Kidney epithelial cell (primary cell): ENCODE measurements at regions not wholly inside any gene's neighbourhood (a gene's known extent, or its start where the extent isn't known, plus 50 kb on each side); places are given as distances from the start of the nearest gene placed in this dataset.

Source experiments
- DNase-seq: peaks from one replicate; pipeline ENCODE4 v3.0.0-alpha.2; 2010; ENCODE audit warnings: low read depth
- H3K27me3 ChIP-seq: 2 replicates; pipeline ENCODE4 v1.6.0; 2011; ENCODE audit warnings: low read length; ENCODE audit not compliant: control insufficient read depth, insufficient read depth
- H3K36me3 ChIP-seq: 2 replicates; pipeline ENCODE4 v1.5.1; 2011; ENCODE audit warnings: low read length; ENCODE audit not compliant: control insufficient read depth, insufficient read depth
- H3K4me3 ChIP-seq: 2 replicates; pipeline ENCODE4 v1.5.1; 2011; ENCODE audit warnings: low read depth, mild to moderate bottlenecking, control low read depth, low read length
- TF ChIP-seq, protein P1 (sequence below): IDR thresholded peaks from 2 replicates; pipeline ENCODE4 v1.5.1; 2011; ENCODE audit warnings: mild to moderate bottlenecking, moderate library complexity, low read length, control low read depth, inconsistent platforms; ENCODE audit not compliant: insufficient read depth, poor library complexity, severe bottlenecking

DNA sequence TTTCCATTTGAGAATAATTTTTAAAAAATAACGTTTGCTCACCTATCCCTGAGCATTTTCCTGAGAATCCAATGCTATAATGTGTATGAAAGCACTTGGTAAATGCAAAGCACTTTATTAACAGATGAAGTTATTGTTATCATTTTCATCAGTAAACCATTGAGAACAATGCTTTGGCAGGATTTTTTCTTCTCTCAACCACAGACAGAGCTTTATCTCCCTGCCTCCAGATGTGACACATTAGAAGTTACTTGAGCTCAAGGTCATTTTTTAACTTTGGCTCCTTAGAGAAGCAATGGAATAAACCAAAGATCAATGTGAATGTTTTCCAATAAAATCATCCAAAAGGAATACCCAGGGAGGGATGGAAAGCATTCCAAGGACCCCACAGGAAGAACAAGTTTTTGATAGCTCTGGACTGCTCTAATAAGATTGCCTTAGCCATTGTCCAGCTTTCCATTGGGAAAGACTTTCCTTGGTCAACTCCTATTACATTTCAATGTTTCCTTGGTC, 118.9 kb upstream of the NT5C1B start:
- DNase-seq = no peak
- TF ChIP-seq, protein P1, sequence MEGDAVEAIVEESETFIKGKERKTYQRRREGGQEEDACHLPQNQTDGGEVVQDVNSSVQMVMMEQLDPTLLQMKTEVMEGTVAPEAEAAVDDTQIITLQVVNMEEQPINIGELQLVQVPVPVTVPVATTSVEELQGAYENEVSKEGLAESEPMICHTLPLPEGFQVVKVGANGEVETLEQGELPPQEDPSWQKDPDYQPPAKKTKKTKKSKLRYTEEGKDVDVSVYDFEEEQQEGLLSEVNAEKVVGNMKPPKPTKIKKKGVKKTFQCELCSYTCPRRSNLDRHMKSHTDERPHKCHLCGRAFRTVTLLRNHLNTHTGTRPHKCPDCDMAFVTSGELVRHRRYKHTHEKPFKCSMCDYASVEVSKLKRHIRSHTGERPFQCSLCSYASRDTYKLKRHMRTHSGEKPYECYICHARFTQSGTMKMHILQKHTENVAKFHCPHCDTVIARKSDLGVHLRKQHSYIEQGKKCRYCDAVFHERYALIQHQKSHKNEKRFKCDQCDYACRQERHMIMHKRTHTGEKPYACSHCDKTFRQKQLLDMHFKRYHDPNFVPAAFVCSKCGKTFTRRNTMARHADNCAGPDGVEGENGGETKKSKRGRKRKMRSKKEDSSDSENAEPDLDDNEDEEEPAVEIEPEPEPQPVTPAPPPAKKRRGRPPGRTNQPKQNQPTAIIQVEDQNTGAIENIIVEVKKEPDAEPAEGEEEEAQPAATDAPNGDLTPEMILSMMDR = no peak
- Histone ChIP-seq H3K27me3 (no peaks in the 10 kb centered on the region), H3K36me3 (no peaks in the 10 kb centered on the region), H3K4me3 (no peak overlapping the region)

DNA sequence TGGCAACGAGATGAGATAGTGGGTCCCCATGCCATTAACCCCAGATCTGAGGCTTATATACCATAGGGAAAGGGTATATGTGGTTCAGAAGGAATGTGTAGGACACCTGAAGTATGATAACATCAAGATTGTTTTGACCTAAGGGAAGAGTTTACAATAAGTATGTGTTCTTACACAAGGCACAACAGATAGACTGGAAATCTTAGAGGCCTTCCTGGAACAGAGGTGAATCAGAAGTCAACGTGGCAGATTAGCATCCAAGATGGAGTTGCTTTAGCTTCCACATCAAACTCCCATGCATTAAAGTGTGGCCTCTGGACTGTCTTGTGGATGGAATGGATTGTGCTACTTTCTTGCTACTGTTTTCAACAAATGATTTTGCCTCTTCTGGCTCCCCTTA, 116.6 kb upstream of the NT5C1B start:
- H3K4me3 ChIP-seq = no peak overlapping the region
- TF ChIP-seq, protein P1 = no peak
- no peak for DNase-seq
- no peaks in the 10 kb centered on the region for H3K36me3 ChIP-seq
- no peaks in the 10 kb centered on the region for H3K27me3 ChIP-seq

DNA sequence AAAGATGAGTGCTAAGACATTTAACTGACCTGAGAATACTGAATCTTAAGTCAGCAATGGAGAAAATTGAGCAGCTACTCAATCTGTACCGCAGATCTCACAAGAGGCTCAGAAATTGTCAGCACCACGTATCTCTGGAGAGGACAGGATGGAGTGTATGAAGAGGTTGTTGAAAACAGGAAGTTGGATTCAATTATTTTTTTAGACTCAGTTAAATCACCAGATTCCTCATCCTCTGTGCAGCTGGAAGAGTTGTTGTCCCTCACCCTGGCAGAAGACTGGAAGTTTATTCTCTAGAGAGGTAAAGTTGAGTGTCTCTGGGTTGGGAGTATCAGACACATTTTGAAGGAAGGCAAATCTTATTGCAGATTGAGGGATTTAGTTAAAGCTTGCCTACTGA, 114.9 kb upstream of the NT5C1B start:
- no peak overlapping the region for H3K4me3 ChIP-seq
- TF ChIP-seq, protein P1 = no peak
- no peaks in the 10 kb centered on the region for H3K27me3 ChIP-seq
- no peaks in the 10 kb centered on the region for H3K36me3 ChIP-seq
- no peak for DNase-seq

DNA sequence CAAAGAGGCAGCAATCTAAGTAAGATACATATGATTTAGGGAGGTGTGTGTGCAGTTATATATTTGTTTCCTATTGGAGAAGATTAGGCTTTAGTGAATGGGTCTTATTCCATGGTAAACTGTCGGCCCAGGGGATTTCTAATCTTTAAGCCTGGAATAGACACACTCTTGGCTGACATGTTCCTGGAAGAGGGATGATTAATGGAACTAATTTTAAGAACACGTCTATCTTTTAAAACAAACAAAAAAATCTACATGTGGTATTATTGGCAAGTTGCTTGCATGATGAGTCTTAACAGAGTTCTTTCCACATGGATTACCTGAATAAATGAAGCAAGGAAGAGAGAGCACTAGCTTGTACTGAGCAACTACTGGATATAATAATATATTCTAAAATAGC, 114.2 kb upstream of the NT5C1B start:
- DNase-seq = no peak
- H3K36me3 ChIP-seq = no peaks in the 10 kb centered on the region
- H3K4me3 ChIP-seq = no peak overlapping the region
- no peaks in the 10 kb centered on the region for H3K27me3 ChIP-seq
- TF ChIP-seq, protein P1 = no peak

DNA sequence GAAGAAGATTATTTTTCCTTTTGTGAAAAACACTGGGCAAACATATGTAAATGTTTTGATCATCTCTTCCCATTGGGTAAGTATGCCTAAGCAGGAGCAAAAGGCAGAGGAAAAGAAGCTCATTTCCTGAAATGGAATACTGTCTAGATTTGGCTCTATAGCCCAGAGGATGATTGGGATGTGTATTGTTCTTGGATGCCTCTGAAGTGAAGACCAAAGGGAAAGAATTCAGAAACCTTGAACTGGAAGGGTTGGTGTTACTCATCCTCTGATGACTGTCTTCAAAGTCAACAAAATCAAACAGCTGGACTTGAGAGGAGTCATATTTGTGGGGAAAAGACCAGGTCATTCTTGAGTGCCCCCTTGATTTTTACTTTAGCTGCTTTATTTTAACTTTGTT, 112.6 kb upstream of the NT5C1B start:
- DNase-seq = peak; percentile 37
- H3K36me3 ChIP-seq = no peaks in the 10 kb centered on the region
- H3K27me3 ChIP-seq = no peaks in the 10 kb centered on the region
- H3K4me3 ChIP-seq = no peak overlapping the region
- TF ChIP-seq, protein P1 = no peak

DNA sequence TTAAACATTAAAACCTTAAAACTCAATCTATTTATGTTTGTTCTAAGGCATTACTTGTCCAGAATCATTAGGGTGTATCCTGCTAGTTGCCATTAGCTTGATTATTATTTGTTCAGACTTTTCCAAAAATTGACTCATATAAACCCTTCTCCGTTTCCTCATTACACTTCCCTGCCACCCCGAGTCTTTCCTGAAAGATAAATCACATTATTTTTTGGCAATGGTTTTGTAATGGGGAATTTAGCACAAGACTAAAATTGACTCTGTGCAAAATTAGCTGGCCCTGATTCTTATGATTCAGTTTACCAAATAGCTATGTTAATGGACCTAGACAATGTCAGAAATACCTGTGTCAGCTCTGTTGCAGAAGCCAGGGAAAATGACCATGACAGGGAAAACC, 112.2 kb upstream of the NT5C1B start:
- Histone ChIP-seq H3K27me3 (no peaks in the 10 kb centered on the region), H3K36me3 (no peaks in the 10 kb centered on the region), H3K4me3 (no peak overlapping the region)
- TF ChIP-seq, protein P1 = no peak
- no peak for DNase-seq
